Ectodermal cell (in vitro differentiated cells): ENCODE measurements at regions not wholly inside any gene's neighbourhood (a gene's known extent, or its start where the extent isn't known, plus 50 kb on each side); places are given as distances from the start of the nearest gene placed in this dataset.

Source experiments
- H3K27ac ChIP-seq: 2 replicates; pipeline ENCODE4 v1.7.0; 2013; ENCODE audit warnings: mild to moderate bottlenecking, low read depth, low read length; ENCODE audit not compliant: insufficient read depth, poor library complexity, severe bottlenecking
- H3K27me3 ChIP-seq: 2 replicates; pipeline ENCODE4 v1.7.0; 2013; ENCODE audit warnings: mild to moderate bottlenecking, low read length; ENCODE audit not compliant: insufficient read depth, control insufficient read depth, poor library complexity, severe bottlenecking
- H3K36me3 ChIP-seq: one replicate; pipeline ENCODE4 v1.7.0; 2013; ENCODE audit warnings: low read length; ENCODE audit not compliant: control insufficient read depth, insufficient read depth
- H3K4me1 ChIP-seq: one replicate; pipeline ENCODE4 v1.7.0; 2013; ENCODE audit warnings: low read length; ENCODE audit not compliant: control insufficient read depth, insufficient read depth
- H3K4me3 ChIP-seq: 2 replicates; pipeline ENCODE4 v1.7.0; 2013; ENCODE audit warnings: low read depth, low read length, control low read depth; ENCODE audit not compliant: insufficient read depth
- H3K9me3 ChIP-seq: 2 replicates; pipeline ENCODE4 v1.7.0; 2013; ENCODE audit warnings: mild to moderate bottlenecking, low read length, moderate library complexity; ENCODE audit not compliant: control insufficient read depth
- WGBS, 2 experiments: methylation state at CpG; one replicate each; pipeline ENCODE4 v1.1.7; 2013; ENCODE audit warnings: missing lambda C conversion rate in 2 of 2; 5-methylcytosine and 5-hydroxymethylcytosine counted together

GRCh38 chr2:19031642-19032041, 326.8 kb downstream of the OSR1 start:
- Histone ChIP-seq H3K4me1 (peaks cover 3% of the 10 kb centered on the region), H3K27ac (no peak overlapping the region), H3K4me3 (no peak overlapping the region), H3K27me3 (no peaks in the 10 kb centered on the region), H3K9me3 (no peaks in the 10 kb centered on the region), H3K36me3 (no peaks in the 10 kb centered on the region)
- 95 to 100% methylated on average over 1 of the region's 1 CpG for WGBS, 2 experiments

- WGBS, 2 experiments: 88 to 94% methylated on average over 3 of the region's 3 CpGs
- Histone ChIP-seq H3K4me1 (peaks cover 3% of the 10 kb centered on the region), H3K4me3 (no peak overlapping the region), H3K27ac (no peak overlapping the region), H3K9me3 (no peaks in the 10 kb centered on the region), H3K27me3 (no peaks in the 10 kb centered on the region), H3K36me3 (no peaks in the 10 kb centered on the region)
These were observed 328.8 kb downstream of the OSR1 start for GRCh38 chr2:19029655-19030054.

GRCh38 chr2:19028587-19029375, 329.6 kb downstream of the OSR1 start:
- no peak overlapping the region for H3K4me3 ChIP-seq
- H3K27ac ChIP-seq: no peak overlapping the region
- no peaks in the 10 kb centered on the region for H3K9me3 ChIP-seq
- H3K27me3 ChIP-seq: no peaks in the 10 kb centered on the region
- no peaks in the 10 kb centered on the region for H3K36me3 ChIP-seq
- H3K4me1 ChIP-seq: peaks cover 3% of the 10 kb centered on the region
- WGBS, 2 experiments: 90 to 97% methylated on average over 8 to 12 of the region's 12 CpGs

GRCh38 chr2:19027626-19028025, 330.8 kb downstream of the OSR1 start:
- 89 to 95% methylated on average over 3 to 5 of the region's 5 CpGs for WGBS, 2 experiments
- no peaks in the 10 kb centered on the region for H3K36me3 ChIP-seq

GRCh38 chr2:19026261-19026660, 332.2 kb downstream of the OSR1 start:
- Histone ChIP-seq H3K27me3 (no peaks in the 10 kb centered on the region), H3K9me3 (no peaks in the 10 kb centered on the region), H3K4me1 (peaks cover 12% of the 10 kb centered on the region), H3K27ac (no peak overlapping the region), H3K4me3 (no peak overlapping the region), H3K36me3 (no peaks in the 10 kb centered on the region)
- WGBS, 2 experiments: 86 to 90% methylated on average over 1 to 2 of the region's 2 CpGs

More at GRCh38 chr2:19027626-19028025, 330.8 kb downstream of the OSR1 start:
- H3K4me3 ChIP-seq: no peak overlapping the region
- H3K27ac ChIP-seq: no peak overlapping the region
- no peaks in the 10 kb centered on the region for H3K9me3 ChIP-seq
- no peaks in the 10 kb centered on the region for H3K27me3 ChIP-seq
- H3K4me1 ChIP-seq: peaks cover 3% of the 10 kb centered on the region

GRCh38 chr2:19022334-19022733, 336.1 kb downstream of the OSR1 start:
- H3K27ac ChIP-seq: no peak overlapping the region
- H3K27me3 ChIP-seq: no peaks in the 10 kb centered on the region
- H3K36me3 ChIP-seq: no peaks in the 10 kb centered on the region
- peaks cover 20% of the 10 kb centered on the region for H3K4me1 ChIP-seq
- no peaks in the 10 kb centered on the region for H3K9me3 ChIP-seq
- WGBS, 2 experiments: 95 to 100% methylated on average over 4 to 5 of the region's 5 CpGs
- no peak overlapping the region for H3K4me3 ChIP-seq

GRCh38 chr2:19021721-19022120, 336.7 kb downstream of the OSR1 start:
- Histone ChIP-seq H3K27ac (no peak overlapping the region), H3K4me1 (peaks cover 20% of the 10 kb centered on the region)

GRCh38 chr2:19021100-19021476, 337.3 kb downstream of the OSR1 start:
- Histone ChIP-seq H3K27ac (no peak overlapping the region), H3K4me3 (no peak overlapping the region), H3K4me1 (peaks cover 20% of the 10 kb centered on the region), H3K36me3 (no peaks in the 10 kb centered on the region), H3K27me3 (no peaks in the 10 kb centered on the region), H3K9me3 (no peaks in the 10 kb centered on the region)
- 75 to 80% methylated on average over 4 of the region's 4 CpGs for WGBS, 2 experiments

More at GRCh38 chr2:19021721-19022120, 336.7 kb downstream of the OSR1 start:
- H3K4me3 ChIP-seq: no peak overlapping the region
- no peaks in the 10 kb centered on the region for H3K27me3 ChIP-seq
- no peaks in the 10 kb centered on the region for H3K36me3 ChIP-seq
- no peaks in the 10 kb centered on the region for H3K9me3 ChIP-seq
- WGBS, 2 experiments: 94 to 98% methylated on average over 4 to 5 of the region's 5 CpGs

GRCh38 chr2:19020144-19021099, 338.0 kb downstream of the OSR1 start:
- no peaks in the 10 kb centered on the region for H3K27me3 ChIP-seq
- H3K27ac ChIP-seq: no peak overlapping the region

GRCh38 chr2:19009510-19009909, 348.9 kb downstream of the OSR1 start:
- WGBS, 2 experiments: 97% methylated on average over 3 of the region's 3 CpGs

More at GRCh38 chr2:19020144-19021099, 338.0 kb downstream of the OSR1 start:
- peaks cover 20% of the 10 kb centered on the region for H3K4me1 ChIP-seq
- no peaks in the 10 kb centered on the region for H3K9me3 ChIP-seq
- H3K4me3 ChIP-seq: no peak overlapping the region
- no peaks in the 10 kb centered on the region for H3K36me3 ChIP-seq
- 89 to 91% methylated on average over 11 of the region's 11 CpGs for WGBS, 2 experiments

More at GRCh38 chr2:19009510-19009909, 348.9 kb downstream of the OSR1 start:
- H3K9me3 ChIP-seq: no peaks in the 10 kb centered on the region
- no peaks in the 10 kb centered on the region for H3K4me1 ChIP-seq
- no peaks in the 10 kb centered on the region for H3K36me3 ChIP-seq
- H3K27me3 ChIP-seq: no peaks in the 10 kb centered on the region
- no peak overlapping the region for H3K27ac ChIP-seq
- H3K4me3 ChIP-seq: no peak overlapping the region
